WTC11 (cell line): ENCODE measurements at regions not wholly inside any gene's neighbourhood (a gene's known extent, or its start where the extent isn't known, plus 50 kb on each side); places are given as distances from the start of the nearest gene placed in this dataset.
"Not testable (repeated sequence)": the region's sequence is repeated elsewhere in the genome, so short reads cannot be mapped to it uniquely, and the experiment has no call there.

Experiments used
- ATAC-seq: fragments of 200-7000 bp; cut with Tn5 transposase; 2 replicates; pipeline ENCODE4 v1.10.0; 2021; ENCODE audit warnings: mild to moderate bottlenecking, moderate library complexity
- CTCF ChIA-PET: fragments of 300-600 bp; sonication (Branson Sonifier 250); formaldehyde crosslinking; loops from one replicate; lab custom pipeline; 2021; ENCODE audit warnings: antibody characterized with exemption; lab: Charles Lee
- POLR2A ChIA-PET: fragments of 350-600 bp; sonication (Branson Sonifier 250); formaldehyde crosslinking; loops from one replicate; lab custom pipeline; 2021; ENCODE audit warnings: antibody characterized with exemption; lab: Charles Lee
- DNase-seq: peaks from one replicate; pipeline ENCODE4 v3.0.0; 2021; ENCODE audit warnings: low spot score
- H3K27ac Mint-ChIP-seq: 2 replicates; pipeline ENCODE4 v1.8.0; 2021; ENCODE audit warnings: mixed read lengths
- H3K27me3 Mint-ChIP-seq: 2 replicates; pipeline ENCODE4 v1.8.0; 2021; ENCODE audit warnings: low read depth, mild to moderate bottlenecking, moderate library complexity, mixed read lengths
- H3K36me3 Mint-ChIP-seq: 2 replicates; pipeline ENCODE4 v1.8.0; 2021; ENCODE audit warnings: mixed read lengths
- H3K4me1 Mint-ChIP-seq: 2 replicates; pipeline ENCODE4 v1.8.0; 2022; ENCODE audit warnings: mixed read lengths
- H3K4me3 Mint-ChIP-seq: 2 replicates; pipeline ENCODE4 v1.8.0; 2021; ENCODE audit warnings: mild to moderate bottlenecking, moderate library complexity, mixed read lengths
- H3K9me3 Mint-ChIP-seq: 2 replicates; pipeline ENCODE4 v1.8.0; 2021; ENCODE audit warnings: mixed read lengths
- AFF4 ChIP-seq: sonication (generic); formaldehyde crosslinking; IDR thresholded peaks from 2 replicates; pipeline ENCODE4 v1.8.1; 2023; ENCODE audit warnings: mild to moderate bottlenecking, missing genetic modification reagents, borderline replicate concordance
- ATF1 ChIP-seq: sonication (generic); formaldehyde crosslinking; IDR thresholded peaks from 2 replicates; pipeline ENCODE4 v1.8.1; 2023; ENCODE audit warnings: mild to moderate bottlenecking, moderate library complexity, missing genetic modification reagents
- CDX4 ChIP-seq: fragments of 250-450 bp; sonication (Bioruptor Pico); IDR thresholded peaks from 2 replicates; pipeline ENCODE4 v1.9.0; 2021; ENCODE audit warnings: moderate library complexity, mild to moderate bottlenecking, inconsistent platforms, borderline replicate concordance
- CREB1 ChIP-seq: sonication (generic); formaldehyde crosslinking; IDR thresholded peaks from 2 replicates; pipeline ENCODE4 v1.8.0; 2023; ENCODE audit warnings: mild to moderate bottlenecking, missing genetic modification reagents
- ELF4 ChIP-seq: sonication (generic); formaldehyde crosslinking; IDR thresholded peaks from 2 replicates; pipeline ENCODE4 v1.8.1; 2022; ENCODE audit warnings: low read depth, mild to moderate bottlenecking, moderate library complexity, missing genetic modification reagents
- ESRRA ChIP-seq: sonication (generic); formaldehyde crosslinking; IDR thresholded peaks from 2 replicates; pipeline ENCODE4 v1.8.1; 2022; ENCODE audit warnings: mild to moderate bottlenecking, missing genetic modification reagents, borderline replicate concordance
- GTF2I ChIP-seq: fragments of 250-450 bp; sonication (Bioruptor Pico); conservative IDR thresholded peaks from 2 replicates; pipeline ENCODE4 v1.4.0; 2021; ENCODE audit warnings: mild to moderate bottlenecking
- JAZF1 ChIP-seq: fragments of 250-450 bp; sonication (Bioruptor Pico); IDR thresholded peaks from 2 replicates; pipeline ENCODE4 v1.9.0; 2021; ENCODE audit warnings: moderate library complexity, mild to moderate bottlenecking, inconsistent platforms
- MXD4 ChIP-seq: fragments of 250-450 bp; sonication (Bioruptor Pico); IDR thresholded peaks from 2 replicates; pipeline ENCODE4 v1.8.0; 2021; ENCODE audit warnings: mild to moderate bottlenecking, moderate library complexity, borderline replicate concordance
- NFATC4 ChIP-seq: fragments of 250-450 bp; sonication (Bioruptor Pico); IDR thresholded peaks from 2 replicates; pipeline ENCODE4 v1.9.0; 2021; ENCODE audit warnings: mild to moderate bottlenecking
- SP1 ChIP-seq: sonication (generic); formaldehyde crosslinking; conservative IDR thresholded peaks from 2 replicates; pipeline ENCODE4 v1.8.1; 2022; ENCODE audit warnings: missing genetic modification reagents
- TP53 ChIP-seq: sonication (generic); formaldehyde crosslinking; IDR thresholded peaks from 2 replicates; pipeline ENCODE4 v1.8.1; 2023; ENCODE audit warnings: mild to moderate bottlenecking, missing genetic modification reagents
- ZMAT4 ChIP-seq: fragments of 250-450 bp; sonication (Bioruptor Pico); IDR thresholded peaks from 2 replicates; pipeline ENCODE4 v1.9.0; 2021; ENCODE audit warnings: mild to moderate bottlenecking
- TF ChIP-seq, protein P1 (sequence below): sonication (generic); formaldehyde crosslinking; IDR thresholded peaks from 2 replicates; pipeline ENCODE4 v1.8.0; 2022; ENCODE audit warnings: mild to moderate bottlenecking, missing genetic modification reagents
- TF ChIP-seq, protein P2 (sequence below): fragments of 250-450 bp; sonication (Bioruptor Pico); IDR thresholded peaks from 2 replicates; pipeline ENCODE4 v1.9.0; 2021; ENCODE audit warnings: mild to moderate bottlenecking, borderline replicate concordance
- TF ChIP-seq, protein P3 (sequence below): sonication (generic); formaldehyde crosslinking; IDR thresholded peaks from 2 replicates; pipeline ENCODE4 v1.8.0; 2022; ENCODE audit warnings: mild to moderate bottlenecking, missing genetic modification reagents
- TF ChIP-seq, protein P4 (sequence below): sonication (generic); formaldehyde crosslinking; IDR thresholded peaks from 2 replicates; pipeline ENCODE4 v1.8.0; 2022; ENCODE audit warnings: mild to moderate bottlenecking, missing genetic modification reagents
- TF ChIP-seq, protein P5 (sequence below): sonication (generic); formaldehyde crosslinking; IDR thresholded peaks from 2 replicates; pipeline ENCODE4 v1.8.1; 2022; ENCODE audit warnings: low read depth, missing genetic modification reagents, borderline replicate concordance

GRCh38 chr4:30208731-30209435 lies 511.3 kb upstream of the PCDH7 start:
- Mint-ChIP-seq H3K4me3 (no peak overlapping the region), H3K9me3 (peaks cover 24% of the 10 kb centered on the region), H3K27ac (no peak overlapping the region), H3K36me3 (peaks cover 20% of the 10 kb centered on the region), H3K27me3 (no peaks in the 10 kb centered on the region), H3K4me1 (no peaks in the 10 kb centered on the region)
- CTCF ChIA-PET = no interaction called here
- POLR2A ChIA-PET = no interaction called here
- no peak for DNase-seq
- TF ChIP-seq AFF4 (no peak), JAZF1 (no peak), ELF4 (no peak), NFATC4 (CRISPR knock-in tag) (no peak), TP53 (no peak), ESRRA (no peak), ATF1 (CRISPR knock-in tag) (no peak), SP1 (CRISPR knock-in tag) (no peak)
- TF ChIP-seq, protein P1, sequence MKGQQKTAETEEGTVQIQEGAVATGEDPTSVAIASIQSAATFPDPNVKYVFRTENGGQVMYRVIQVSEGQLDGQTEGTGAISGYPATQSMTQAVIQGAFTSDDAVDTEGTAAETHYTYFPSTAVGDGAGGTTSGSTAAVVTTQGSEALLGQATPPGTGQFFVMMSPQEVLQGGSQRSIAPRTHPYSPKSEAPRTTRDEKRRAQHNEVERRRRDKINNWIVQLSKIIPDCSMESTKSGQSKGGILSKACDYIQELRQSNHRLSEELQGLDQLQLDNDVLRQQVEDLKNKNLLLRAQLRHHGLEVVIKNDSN (CRISPR knock-in tag) = no peak
- TF ChIP-seq, protein P2, sequence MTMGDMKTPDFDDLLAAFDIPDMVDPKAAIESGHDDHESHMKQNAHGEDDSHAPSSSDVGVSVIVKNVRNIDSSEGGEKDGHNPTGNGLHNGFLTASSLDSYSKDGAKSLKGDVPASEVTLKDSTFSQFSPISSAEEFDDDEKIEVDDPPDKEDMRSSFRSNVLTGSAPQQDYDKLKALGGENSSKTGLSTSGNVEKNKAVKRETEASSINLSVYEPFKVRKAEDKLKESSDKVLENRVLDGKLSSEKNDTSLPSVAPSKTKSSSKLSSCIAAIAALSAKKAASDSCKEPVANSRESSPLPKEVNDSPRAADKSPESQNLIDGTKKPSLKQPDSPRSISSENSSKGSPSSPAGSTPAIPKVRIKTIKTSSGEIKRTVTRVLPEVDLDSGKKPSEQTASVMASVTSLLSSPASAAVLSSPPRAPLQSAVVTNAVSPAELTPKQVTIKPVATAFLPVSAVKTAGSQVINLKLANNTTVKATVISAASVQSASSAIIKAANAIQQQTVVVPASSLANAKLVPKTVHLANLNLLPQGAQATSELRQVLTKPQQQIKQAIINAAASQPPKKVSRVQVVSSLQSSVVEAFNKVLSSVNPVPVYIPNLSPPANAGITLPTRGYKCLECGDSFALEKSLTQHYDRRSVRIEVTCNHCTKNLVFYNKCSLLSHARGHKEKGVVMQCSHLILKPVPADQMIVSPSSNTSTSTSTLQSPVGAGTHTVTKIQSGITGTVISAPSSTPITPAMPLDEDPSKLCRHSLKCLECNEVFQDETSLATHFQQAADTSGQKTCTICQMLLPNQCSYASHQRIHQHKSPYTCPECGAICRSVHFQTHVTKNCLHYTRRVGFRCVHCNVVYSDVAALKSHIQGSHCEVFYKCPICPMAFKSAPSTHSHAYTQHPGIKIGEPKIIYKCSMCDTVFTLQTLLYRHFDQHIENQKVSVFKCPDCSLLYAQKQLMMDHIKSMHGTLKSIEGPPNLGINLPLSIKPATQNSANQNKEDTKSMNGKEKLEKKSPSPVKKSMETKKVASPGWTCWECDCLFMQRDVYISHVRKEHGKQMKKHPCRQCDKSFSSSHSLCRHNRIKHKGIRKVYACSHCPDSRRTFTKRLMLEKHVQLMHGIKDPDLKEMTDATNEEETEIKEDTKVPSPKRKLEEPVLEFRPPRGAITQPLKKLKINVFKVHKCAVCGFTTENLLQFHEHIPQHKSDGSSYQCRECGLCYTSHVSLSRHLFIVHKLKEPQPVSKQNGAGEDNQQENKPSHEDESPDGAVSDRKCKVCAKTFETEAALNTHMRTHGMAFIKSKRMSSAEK (CRISPR knock-in tag) = no peak
- ATAC-seq = no peak

DNA sequence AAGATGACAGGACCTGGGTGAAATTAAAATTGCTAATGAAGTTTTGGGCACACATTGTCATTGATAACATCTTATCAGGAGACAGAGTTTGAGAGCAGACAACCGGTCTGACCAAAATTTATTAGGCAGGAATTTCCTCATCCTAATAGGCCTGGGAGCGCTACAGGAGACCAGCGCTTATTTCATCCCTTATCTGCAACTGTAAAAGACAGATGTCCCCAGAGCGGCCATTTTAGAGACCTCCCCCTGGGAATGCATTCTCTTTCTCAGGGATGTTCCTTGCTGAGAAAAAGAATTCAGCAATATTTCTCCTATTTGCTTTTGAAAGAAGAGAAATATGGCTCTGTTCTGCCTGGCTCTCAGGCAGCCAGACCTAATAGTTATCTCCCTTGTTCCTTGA lies 504.2 kb upstream of the PCDH7 start:
- peaks cover 64% of the 10 kb centered on the region for H3K9me3 Mint-ChIP-seq
- CTCF ChIA-PET, H3K27me3 Mint-ChIP-seq, H3K4me1 Mint-ChIP-seq, H3K27ac Mint-ChIP-seq, ATAC-seq, H3K4me3 Mint-ChIP-seq, POLR2A ChIA-PET: not testable (repeated sequence)
- peak; percentile 25 for DNase-seq
- H3K36me3 Mint-ChIP-seq = peaks cover 54% of the 10 kb centered on the region

DNA sequence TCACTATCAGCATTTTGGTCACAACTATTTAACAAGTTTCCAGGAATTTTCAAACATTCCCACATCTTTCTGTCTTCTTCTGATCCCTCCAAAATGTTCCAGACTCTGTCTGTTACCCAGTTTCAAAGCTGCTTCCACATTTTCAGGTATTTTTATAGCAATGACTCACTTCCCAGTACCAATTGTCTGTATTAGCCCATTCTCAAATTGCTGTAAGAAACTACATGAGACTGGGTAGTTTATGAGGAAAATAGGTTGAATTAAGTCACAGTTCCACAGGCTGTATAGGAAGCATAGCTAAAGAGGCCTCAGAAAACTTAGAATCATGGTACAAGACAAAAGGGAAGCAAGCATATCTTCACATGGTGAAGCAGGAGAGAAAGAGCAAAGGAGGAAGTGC lies 475.0 kb upstream of the PCDH7 start:
- ChIA-PET CTCF (no interaction called here), POLR2A (no interaction called here)
- ATAC-seq (no peak), DNase-seq (no peak)
- H3K27ac Mint-ChIP-seq = no peak overlapping the region
- TF ChIP-seq, protein P3, sequence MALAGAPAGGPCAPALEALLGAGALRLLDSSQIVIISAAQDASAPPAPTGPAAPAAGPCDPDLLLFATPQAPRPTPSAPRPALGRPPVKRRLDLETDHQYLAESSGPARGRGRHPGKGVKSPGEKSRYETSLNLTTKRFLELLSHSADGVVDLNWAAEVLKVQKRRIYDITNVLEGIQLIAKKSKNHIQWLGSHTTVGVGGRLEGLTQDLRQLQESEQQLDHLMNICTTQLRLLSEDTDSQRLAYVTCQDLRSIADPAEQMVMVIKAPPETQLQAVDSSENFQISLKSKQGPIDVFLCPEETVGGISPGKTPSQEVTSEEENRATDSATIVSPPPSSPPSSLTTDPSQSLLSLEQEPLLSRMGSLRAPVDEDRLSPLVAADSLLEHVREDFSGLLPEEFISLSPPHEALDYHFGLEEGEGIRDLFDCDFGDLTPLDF (CRISPR knock-in tag) = no peak
- no peak for TF ChIP-seq ELF4
- no peak for TF ChIP-seq ZMAT4 (CRISPR knock-in tag)
- TF ChIP-seq MXD4 = no peak
- TF ChIP-seq, protein P4, sequence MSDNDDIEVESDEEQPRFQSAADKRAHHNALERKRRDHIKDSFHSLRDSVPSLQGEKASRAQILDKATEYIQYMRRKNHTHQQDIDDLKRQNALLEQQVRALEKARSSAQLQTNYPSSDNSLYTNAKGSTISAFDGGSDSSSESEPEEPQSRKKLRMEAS (CRISPR knock-in tag) = no peak
- no peak for TF ChIP-seq GTF2I
- TF ChIP-seq CREB1 (CRISPR knock-in tag) = no peak
- no peak for TF ChIP-seq CDX4 (CRISPR knock-in tag)
- TF ChIP-seq, protein P5, sequence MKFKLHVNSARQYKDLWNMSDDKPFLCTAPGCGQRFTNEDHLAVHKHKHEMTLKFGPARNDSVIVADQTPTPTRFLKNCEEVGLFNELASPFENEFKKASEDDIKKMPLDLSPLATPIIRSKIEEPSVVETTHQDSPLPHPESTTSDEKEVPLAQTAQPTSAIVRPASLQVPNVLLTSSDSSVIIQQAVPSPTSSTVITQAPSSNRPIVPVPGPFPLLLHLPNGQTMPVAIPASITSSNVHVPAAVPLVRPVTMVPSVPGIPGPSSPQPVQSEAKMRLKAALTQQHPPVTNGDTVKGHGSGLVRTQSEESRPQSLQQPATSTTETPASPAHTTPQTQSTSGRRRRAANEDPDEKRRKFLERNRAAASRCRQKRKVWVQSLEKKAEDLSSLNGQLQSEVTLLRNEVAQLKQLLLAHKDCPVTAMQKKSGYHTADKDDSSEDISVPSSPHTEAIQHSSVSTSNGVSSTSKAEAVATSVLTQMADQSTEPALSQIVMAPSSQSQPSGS (CRISPR knock-in tag) = no peak
- TF ChIP-seq, protein P1 (CRISPR knock-in tag) = no peak
- 0 out of 2 replicates have a peak, but pooled peaks cover 3% of the 10 kb centered on the region for H3K4me1 Mint-ChIP-seq
- H3K9me3 Mint-ChIP-seq = peaks cover 59% of the 10 kb centered on the region
- H3K27me3 Mint-ChIP-seq = no peaks in the 10 kb centered on the region
- no peak overlapping the region for H3K4me3 Mint-ChIP-seq
- H3K36me3 Mint-ChIP-seq = peaks cover 35% of the 10 kb centered on the region
